Activated CD4-positive, CD25-positive, alpha-beta regulatory T cell (primary cell): ENCODE measurements at regions not wholly inside any gene's neighbourhood (a gene's known extent, or its start where the extent isn't known, plus 50 kb on each side); places are given as distances from the start of the nearest gene placed in this dataset.

Source experiments
- DNase-seq, 4 experiments: peaks; one replicate each; lab custom pipeline; 2025; lab: John Stamatoyannopoulos, UW

- DNase-seq = no peak
Measured at GRCh38 chr9:120291050-120291449, 288.9 kb downstream of the CDK5RAP2 start.

GRCh38 chr9:120289990-120290975, 289.7 kb downstream of the CDK5RAP2 start:
- DNase-seq = no peak

- DNase-seq = no peak
Measured at GRCh38 chr9:120289098-120289497, 290.9 kb downstream of the CDK5RAP2 start.

GRCh38 chr9:120286530-120286929, 293.4 kb downstream of the CDK5RAP2 start:
- no peak for DNase-seq

- no peak for DNase-seq
Measured at GRCh38 chr9:120284821-120285220, 295.1 kb downstream of the CDK5RAP2 start.

GRCh38 chr9:120281665-120282064, 298.3 kb downstream of the CDK5RAP2 start:
- no peak for DNase-seq

- no peak for DNase-seq
Measured at GRCh38 chr9:120267929-120268328, 312.0 kb downstream of the CDK5RAP2 start.

GRCh38 chr9:120265791-120266190, 314.2 kb downstream of the CDK5RAP2 start:
- DNase-seq = no peak

GRCh38 chr9:120264528-120264927, 315.4 kb downstream of the CDK5RAP2 start:
- no peak for DNase-seq

- DNase-seq = no peak
Measured at GRCh38 chr9:120263836-120264235, 316.1 kb downstream of the CDK5RAP2 start.

GRCh38 chr9:120261419-120261818, 318.5 kb downstream of the CDK5RAP2 start:
- DNase-seq = no peak

GRCh38 chr9:120259100-120259499, 320.9 kb downstream of the CDK5RAP2 start:
- no peak for DNase-seq

- DNase-seq = no peak
Measured at GRCh38 chr9:120258096-120258495, 321.9 kb downstream of the CDK5RAP2 start.

- no peak for DNase-seq
Measured at GRCh38 chr9:120257483-120257882, 322.5 kb downstream of the CDK5RAP2 start.

GRCh38 chr9:120256146-120256545, 323.8 kb downstream of the CDK5RAP2 start:
- DNase-seq = no peak

- DNase-seq = no peak
Measured at GRCh38 chr9:120252248-120252647, 327.7 kb downstream of the CDK5RAP2 start.

GRCh38 chr9:120242116-120242811, 337.7 kb downstream of the CDK5RAP2 start:
- no peak for DNase-seq

GRCh38 chr9:120236596-120236995, 343.4 kb downstream of the CDK5RAP2 start:
- DNase-seq = no peak

GRCh38 chr9:120235081-120235480, 344.9 kb downstream of the CDK5RAP2 start:
- no peak for DNase-seq

- DNase-seq = no peak
Measured at GRCh38 chr9:120230227-120230626, 349.7 kb downstream of the CDK5RAP2 start.

- DNase-seq = no peak
Measured at GRCh38 chr9:120221844-120222243, 358.1 kb downstream of the CDK5RAP2 start.

- DNase-seq = no peak
Measured at GRCh38 chr9:120214332-120214731, 365.6 kb downstream of the CDK5RAP2 start.

GRCh38 chr9:120212853-120213200, 367.1 kb downstream of the CDK5RAP2 start:
- DNase-seq = no peak
